ENCODE measurements at regions not wholly inside any gene's neighbourhood (a gene's known extent, or its start where the extent isn't known, plus 50 kb on each side); places are given as distances from the start of the nearest gene placed in this dataset.

- TF ChIP-seq POLR2A (IDR thresholded peaks at IDR 0.05) (no peak), CTCF (IDR thresholded peaks at IDR 0.05) (no peak)
Observed at GRCh38 chr4:35521682-35522081, 722.6 kb downstream of the ARAP2 start.
